Mucosa of descending colon (tissue), 3 donors: ENCODE measurements at regions not wholly inside any gene's neighbourhood (a gene's known extent, or its start where the extent isn't known, plus 50 kb on each side); places are given as distances from the start of the nearest gene placed in this dataset.

Source experiments
- ATAC-seq: fragments of 200-7000 bp; cut with Tn5 transposase; one replicate; pipeline ENCODE4 v1.9.1; 2020; ENCODE audit warnings: mild to moderate bottlenecking, moderate library complexity
- DNase-seq, 3 donors: peaks; one replicate each; pipeline ENCODE4 v3.0.0-alpha.2; 2020
- H3K36me3 ChIP-seq: fragments of 200-600 bp; one replicate; pipeline ENCODE4 v1.8.0; 2021; ENCODE audit warnings: low read depth, mild to moderate bottlenecking
- H3K4me1 ChIP-seq: fragments of 200-600 bp; one replicate; pipeline ENCODE4 v1.8.0; 2021; ENCODE audit warnings: low read depth, mild to moderate bottlenecking
- H3K4me3 ChIP-seq: fragments of 200-600 bp; one replicate; pipeline ENCODE4 v1.8.0; 2021; ENCODE audit warnings: mild to moderate bottlenecking
- H3K9me3 ChIP-seq: fragments of 200-600 bp; one replicate; pipeline ENCODE4 v1.8.0; 2021; ENCODE audit warnings: mild to moderate bottlenecking
- intact Hi-C, 2 donors: fragments of 100-400 bp; cut with DNase I in 1 of 2; cut with micrococcal nuclease in 1 of 2; formaldehyde crosslinking; loops; one replicate each; pipeline versions ENCODE4 v1.11.0 to v1.11.1; 2022; cut with DNase I, micrococcal nuclease
- TF ChIP-seq, protein P1 (sequence below): fragments of 200-600 bp; IDR thresholded peaks from one replicate; pipeline ENCODE4 v1.8.0; 2022; ENCODE audit warnings: antibody characterized with exemption, mild to moderate bottlenecking
- donor health status: DM: no; HTN: no; CAD: no; lungs with moderate emphysema.
- donor health status: DM: no; HTN: no; CAD: no.
- donor health status: DM: no; HTN: yes; CAD: no.

DNA sequence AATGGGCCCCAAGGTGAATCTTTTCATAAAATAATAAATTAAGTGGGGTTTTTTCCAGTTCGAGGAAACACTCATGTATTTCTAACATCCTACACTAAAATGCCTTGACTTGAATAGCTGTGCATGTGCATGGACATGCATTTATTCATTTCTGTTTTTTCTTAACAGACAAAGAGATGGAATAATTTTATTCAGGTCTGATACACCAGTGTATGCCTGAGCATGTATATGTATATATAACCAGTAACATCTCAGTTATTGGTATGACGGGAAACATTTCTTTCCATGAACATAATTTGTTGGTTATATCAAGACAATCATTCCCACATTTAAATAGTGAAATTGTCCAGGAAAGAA, 468.7 kb upstream of the TNP1 start:
- Histone ChIP-seq H3K4me1 (no peaks in the 10 kb centered on the region), H3K4me3 (no peak overlapping the region), H3K36me3 (no peaks in the 10 kb centered on the region), H3K9me3 (no peaks in the 10 kb centered on the region)
- no peak for ATAC-seq
- intact Hi-C loops = no loop called here
- DNase-seq = no peak
- TF ChIP-seq, protein P1, sequence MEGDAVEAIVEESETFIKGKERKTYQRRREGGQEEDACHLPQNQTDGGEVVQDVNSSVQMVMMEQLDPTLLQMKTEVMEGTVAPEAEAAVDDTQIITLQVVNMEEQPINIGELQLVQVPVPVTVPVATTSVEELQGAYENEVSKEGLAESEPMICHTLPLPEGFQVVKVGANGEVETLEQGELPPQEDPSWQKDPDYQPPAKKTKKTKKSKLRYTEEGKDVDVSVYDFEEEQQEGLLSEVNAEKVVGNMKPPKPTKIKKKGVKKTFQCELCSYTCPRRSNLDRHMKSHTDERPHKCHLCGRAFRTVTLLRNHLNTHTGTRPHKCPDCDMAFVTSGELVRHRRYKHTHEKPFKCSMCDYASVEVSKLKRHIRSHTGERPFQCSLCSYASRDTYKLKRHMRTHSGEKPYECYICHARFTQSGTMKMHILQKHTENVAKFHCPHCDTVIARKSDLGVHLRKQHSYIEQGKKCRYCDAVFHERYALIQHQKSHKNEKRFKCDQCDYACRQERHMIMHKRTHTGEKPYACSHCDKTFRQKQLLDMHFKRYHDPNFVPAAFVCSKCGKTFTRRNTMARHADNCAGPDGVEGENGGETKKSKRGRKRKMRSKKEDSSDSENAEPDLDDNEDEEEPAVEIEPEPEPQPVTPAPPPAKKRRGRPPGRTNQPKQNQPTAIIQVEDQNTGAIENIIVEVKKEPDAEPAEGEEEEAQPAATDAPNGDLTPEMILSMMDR = no peak

DNA sequence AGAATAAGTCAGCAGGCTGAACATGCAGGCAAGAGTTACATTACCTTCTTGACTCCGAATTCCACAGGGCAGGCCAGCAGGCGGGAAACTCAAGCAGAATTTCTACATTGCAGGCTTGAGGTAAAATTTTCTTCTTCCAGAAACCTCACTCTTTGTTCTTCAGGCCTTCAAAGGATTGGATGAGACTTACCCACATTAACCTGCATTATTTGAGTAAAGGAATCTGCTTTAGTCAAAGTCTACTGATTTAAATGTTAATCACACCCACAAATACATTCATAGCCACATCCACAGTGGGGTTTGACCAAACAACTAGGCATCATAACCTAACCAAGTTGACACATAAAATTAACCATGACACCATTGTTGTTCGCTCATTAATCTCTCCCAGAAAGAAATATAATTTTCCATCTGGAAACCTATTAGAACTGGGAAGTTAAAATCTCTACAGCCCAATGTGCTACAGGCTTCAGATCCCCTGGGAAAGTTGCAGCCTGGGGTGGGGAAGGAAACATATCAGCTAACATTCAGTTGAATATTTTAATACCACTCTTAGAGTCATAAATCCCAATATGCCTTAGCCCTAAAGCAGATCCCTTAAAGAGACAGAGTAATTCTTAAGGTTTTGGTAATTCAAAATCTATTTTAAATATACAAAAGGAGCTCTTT, 468.2 kb upstream of the TNP1 start:
- ATAC-seq (no peak), DNase-seq (no peak)
- no peak overlapping the region for H3K4me3 ChIP-seq
- H3K4me1 ChIP-seq = no peaks in the 10 kb centered on the region
- TF ChIP-seq, protein P1 = no peak
- no peaks in the 10 kb centered on the region for H3K36me3 ChIP-seq
- no peaks in the 10 kb centered on the region for H3K9me3 ChIP-seq
- intact Hi-C loops = no loop called here

DNA sequence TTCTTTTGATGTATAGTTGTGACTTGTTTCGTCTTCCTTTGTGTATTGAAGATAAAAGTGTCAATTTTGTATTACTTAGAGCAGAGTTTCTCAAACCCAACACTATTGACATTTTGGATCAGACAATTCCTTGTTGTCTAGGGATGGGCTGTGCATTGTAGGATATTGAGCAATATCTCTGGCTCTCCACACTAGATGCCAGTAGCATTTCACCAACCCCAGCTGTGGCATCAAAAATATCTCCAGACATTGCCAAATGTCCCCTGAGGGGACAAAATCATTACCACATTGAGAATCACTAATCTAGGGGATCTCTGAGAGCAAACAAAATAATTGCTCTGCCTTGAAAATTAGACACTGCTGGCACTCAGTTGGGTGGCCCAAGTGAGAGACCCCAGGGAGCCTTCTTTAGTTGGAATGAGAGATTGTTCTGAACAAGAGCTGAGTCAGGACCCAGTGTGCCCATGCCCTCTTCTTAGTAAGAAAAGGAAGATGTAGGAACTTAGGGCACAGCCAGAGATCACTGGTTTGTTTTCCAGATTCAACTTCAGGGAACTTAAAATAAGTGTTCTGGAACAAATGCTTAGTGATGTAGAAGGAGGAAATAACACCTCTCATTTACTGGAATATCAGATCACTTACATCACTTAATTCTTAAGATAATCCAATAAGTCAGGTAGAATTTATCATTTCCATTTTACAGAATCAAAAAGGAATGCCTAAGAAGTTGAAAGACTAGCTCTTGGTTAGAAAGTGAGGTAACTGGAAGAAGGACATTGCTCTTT, 466.6 kb upstream of the TNP1 start:
- H3K4me3 ChIP-seq = no peak overlapping the region
- intact Hi-C loops = no loop called here
- H3K9me3 ChIP-seq = no peaks in the 10 kb centered on the region
- no peak for ATAC-seq
- H3K36me3 ChIP-seq = no peaks in the 10 kb centered on the region
- TF ChIP-seq, protein P1 = no peak
- H3K4me1 ChIP-seq = no peaks in the 10 kb centered on the region
- DNase-seq = no peak

DNA sequence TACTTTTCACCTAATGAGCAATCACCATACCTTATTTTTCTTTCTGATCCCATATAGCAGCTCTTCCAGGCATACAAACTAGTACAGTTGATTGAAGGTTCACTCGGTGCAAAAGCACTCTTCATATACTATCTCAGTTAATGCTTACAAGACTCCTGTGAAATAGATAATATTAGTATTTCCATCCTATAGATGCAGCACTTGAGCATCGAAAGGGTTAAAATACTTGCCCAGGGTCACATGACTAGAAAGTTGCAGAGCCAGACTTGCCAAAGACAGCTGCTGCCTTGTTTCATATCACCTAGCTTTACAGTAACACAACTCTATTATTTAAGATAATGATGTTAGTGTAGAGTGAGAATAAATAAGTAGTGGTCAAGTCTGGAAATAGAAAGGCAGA, 466.0 kb upstream of the TNP1 start:
- H3K9me3 ChIP-seq = no peaks in the 10 kb centered on the region

GRCh38 chr2:217325251-217325650, 465.4 kb upstream of the TNP1 start:
- DNase-seq = no peak
- intact Hi-C loops = no loop called here
- H3K4me1 ChIP-seq = no peaks in the 10 kb centered on the region
- H3K36me3 ChIP-seq = no peaks in the 10 kb centered on the region
- H3K4me3 ChIP-seq = no peak overlapping the region
- TF ChIP-seq, protein P1 = no peak
- no peaks in the 10 kb centered on the region for H3K9me3 ChIP-seq
- no peak for ATAC-seq

More for the DNA sequence above, 466.0 kb upstream of the TNP1 start:
- TF ChIP-seq, protein P1 = no peak
- intact Hi-C loops = no loop called here
- no peak for DNase-seq
- ATAC-seq = no peak
- Histone ChIP-seq H3K4me3 (no peak overlapping the region), H3K36me3 (no peaks in the 10 kb centered on the region), H3K4me1 (no peaks in the 10 kb centered on the region)
